SU-DHL-6 (cell line): ENCODE measurements at regions not wholly inside any gene's neighbourhood (a gene's known extent, or its start where the extent isn't known, plus 50 kb on each side); places are given as distances from the start of the nearest gene placed in this dataset.

Source experiments
- H2AFZ ChIP-seq: fragments of 200-600 bp; sonication (generic); 2 replicates; pipeline ENCODE4 v1.6.1; 2014; ENCODE audit warnings: low read depth, mild to moderate bottlenecking, moderate library complexity, mixed read lengths, antibody characterized with exemption, low read length; ENCODE audit not compliant: severe bottlenecking
- H3F3A ChIP-seq: fragments of 200-600 bp; shearing (Covaris generic); 2 replicates; pipeline ENCODE4 v1.6.0; 2016; ENCODE audit warnings: antibody characterized with exemption, mild to moderate bottlenecking; ENCODE audit not compliant: insufficient read depth
- H3K27ac ChIP-seq: fragments of 200-600 bp; sonication (generic); 2 replicates; pipeline ENCODE4 v1.5.1; 2016; ENCODE audit warnings: low read depth, mild to moderate bottlenecking, low read length, moderate library complexity, mixed read lengths
- H3K27me3 ChIP-seq: fragments of 200-600 bp; sonication (generic), shearing (Covaris generic); 2 replicates; pipeline ENCODE4 v1.6.0; 2014; ENCODE audit warnings: mild to moderate bottlenecking, low read length
- H3K36me3 ChIP-seq: fragments of 200-600 bp; sonication (generic); 2 replicates; pipeline ENCODE4 v1.6.1; 2014; ENCODE audit warnings: mild to moderate bottlenecking, low read length, mixed read lengths
- H3K4me2 ChIP-seq: fragments of 300-600, 200-600 bp; shearing (Covaris generic), sonication (generic); 2 replicates; pipeline ENCODE4 v1.6.0; 2014; ENCODE audit warnings: low read length, low read depth, mild to moderate bottlenecking; ENCODE audit not compliant: poor library complexity, severe bottlenecking
- H3K4me3 ChIP-seq: fragments of 200-600 bp; sonication (generic); 2 replicates; pipeline ENCODE4 v1.5.1; 2014; ENCODE audit warnings: antibody characterized with exemption, low read length, mild to moderate bottlenecking, mixed read lengths; ENCODE audit not compliant: insufficient read depth, poor library complexity, severe bottlenecking
- H3K79me2 ChIP-seq: fragments of 200-600 bp; sonication (generic); 2 replicates; pipeline ENCODE4 v1.6.1; 2014; ENCODE audit warnings: mild to moderate bottlenecking, low read length, moderate library complexity; ENCODE audit not compliant: insufficient read depth
- H3K9ac ChIP-seq: fragments of 200-600 bp; sonication (generic); 2 replicates; pipeline ENCODE4 v1.7.0; 2014; ENCODE audit warnings: mild to moderate bottlenecking, low read length
- H3K9me2 ChIP-seq: fragments of 200-600 bp; sonication (generic); replicated peaks from 2 replicates; pipeline ENCODE4 v1.6.1; 2014; ENCODE audit warnings: low read length; ENCODE audit not compliant: insufficient read depth
- H3K9me3 ChIP-seq: fragments of 200-600 bp; sonication (generic); 2 replicates; pipeline ENCODE4 v1.6.1; 2014; ENCODE audit warnings: low read length, mixed read lengths; ENCODE audit not compliant: insufficient read depth
- H4K20me1 ChIP-seq: fragments of 200-600 bp; sonication (generic); 2 replicates; pipeline ENCODE4 v1.6.1; 2014; ENCODE audit warnings: low read depth, mild to moderate bottlenecking, antibody characterized with exemption, low read length, moderate library complexity, mixed read lengths
- EZH2phosphoT487 ChIP-seq: fragments of 200-600 bp; sonication (generic), shearing (Covaris generic); conservative IDR thresholded peaks from 2 replicates; pipeline ENCODE4 v1.6.1; 2018; ENCODE audit warnings: mild to moderate bottlenecking, antibody characterized with exemption, low read length, moderate library complexity, mixed read lengths
- TF ChIP-seq, protein P1 (sequence below): fragments of 200-600 bp; sonication (generic); IDR thresholded peaks from one replicate; pipeline ENCODE4 v1.5.1; 2017; ENCODE audit warnings: antibody characterized with exemption, mild to moderate bottlenecking, low read length, moderate library complexity; ENCODE audit not compliant: insufficient read depth, poor library complexity, severe bottlenecking

DNA sequence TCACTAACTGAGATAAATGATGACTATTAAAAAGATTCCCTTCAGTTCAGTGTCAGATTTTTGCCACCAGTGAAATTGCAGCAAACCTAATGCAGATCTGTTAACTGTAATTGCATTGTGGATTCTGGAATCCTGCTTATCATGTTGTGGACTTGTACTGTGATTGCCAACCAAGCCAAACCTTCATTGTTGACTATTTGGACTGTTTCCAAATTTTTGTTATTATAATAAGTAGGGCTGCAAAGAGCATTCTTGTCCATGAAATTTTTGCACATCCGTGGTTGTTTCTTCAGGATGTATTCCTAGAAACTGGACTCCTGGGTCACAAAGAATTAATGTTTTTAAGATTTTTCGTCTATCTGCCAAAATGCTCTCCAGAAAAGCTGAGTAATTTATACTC lies 281.6 kb upstream of the ZMIZ1 start:
- no peaks in the 10 kb centered on the region for H3K79me2 ChIP-seq
- no peak overlapping the region for H2AFZ ChIP-seq
- H3K4me2 ChIP-seq, result no peak overlapping the region
- no peak overlapping the region for H3K27ac ChIP-seq
- TF ChIP-seq, protein P1, sequence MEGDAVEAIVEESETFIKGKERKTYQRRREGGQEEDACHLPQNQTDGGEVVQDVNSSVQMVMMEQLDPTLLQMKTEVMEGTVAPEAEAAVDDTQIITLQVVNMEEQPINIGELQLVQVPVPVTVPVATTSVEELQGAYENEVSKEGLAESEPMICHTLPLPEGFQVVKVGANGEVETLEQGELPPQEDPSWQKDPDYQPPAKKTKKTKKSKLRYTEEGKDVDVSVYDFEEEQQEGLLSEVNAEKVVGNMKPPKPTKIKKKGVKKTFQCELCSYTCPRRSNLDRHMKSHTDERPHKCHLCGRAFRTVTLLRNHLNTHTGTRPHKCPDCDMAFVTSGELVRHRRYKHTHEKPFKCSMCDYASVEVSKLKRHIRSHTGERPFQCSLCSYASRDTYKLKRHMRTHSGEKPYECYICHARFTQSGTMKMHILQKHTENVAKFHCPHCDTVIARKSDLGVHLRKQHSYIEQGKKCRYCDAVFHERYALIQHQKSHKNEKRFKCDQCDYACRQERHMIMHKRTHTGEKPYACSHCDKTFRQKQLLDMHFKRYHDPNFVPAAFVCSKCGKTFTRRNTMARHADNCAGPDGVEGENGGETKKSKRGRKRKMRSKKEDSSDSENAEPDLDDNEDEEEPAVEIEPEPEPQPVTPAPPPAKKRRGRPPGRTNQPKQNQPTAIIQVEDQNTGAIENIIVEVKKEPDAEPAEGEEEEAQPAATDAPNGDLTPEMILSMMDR, result no peak
- TF ChIP-seq EZH2phosphoT487, result no peak
- no peak overlapping the region for H3K9ac ChIP-seq
- H3K36me3 ChIP-seq, result no peaks in the 10 kb centered on the region
- H3K9me2 ChIP-seq, result no peaks in the 10 kb centered on the region
- no peaks in the 10 kb centered on the region for H3K27me3 ChIP-seq
- H4K20me1 ChIP-seq, result no peaks in the 10 kb centered on the region
- H3K9me3 ChIP-seq, result no peaks in the 10 kb centered on the region
- H3K4me3 ChIP-seq, result no peak overlapping the region
- no peaks in the 10 kb centered on the region for H3F3A ChIP-seq

DNA sequence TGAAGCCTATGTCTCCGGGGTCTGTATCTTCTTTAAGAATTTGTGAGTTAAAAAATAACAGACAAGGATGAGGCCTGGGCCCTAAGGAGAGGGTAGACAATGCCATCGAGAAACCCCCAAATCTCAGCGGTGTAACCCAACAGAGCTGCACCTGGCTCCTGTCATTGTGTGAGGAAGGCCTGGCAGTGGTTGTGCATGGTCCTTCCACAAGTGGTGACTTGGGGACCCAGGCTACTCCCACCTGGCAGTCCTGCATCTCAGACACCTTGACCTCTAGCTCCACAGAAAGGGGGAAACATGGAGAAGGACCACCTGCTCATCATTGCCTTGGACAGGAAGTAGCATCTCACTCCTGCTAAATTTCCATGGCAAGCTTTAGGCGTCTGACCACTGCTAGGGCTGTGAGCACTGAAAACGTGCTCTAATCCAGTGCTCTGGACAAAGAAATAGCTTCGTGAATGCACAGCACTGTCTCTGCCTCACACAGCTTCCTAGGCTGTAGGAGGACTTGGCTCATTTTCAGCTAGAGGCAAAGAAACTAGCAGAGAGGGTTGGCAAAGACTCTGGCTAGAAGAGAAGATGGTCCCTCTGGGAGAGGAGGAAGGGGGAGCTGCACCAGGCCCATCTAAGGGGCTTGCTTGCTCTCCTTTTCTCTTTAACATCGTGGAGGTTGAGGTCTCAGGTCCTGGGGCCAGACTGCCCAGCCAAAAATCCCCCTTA lies 273.9 kb upstream of the ZMIZ1 start:
- H3K79me2 ChIP-seq, result no peaks in the 10 kb centered on the region
- H3K9me3 ChIP-seq, result no peaks in the 10 kb centered on the region
- H3K27me3 ChIP-seq, result no peaks in the 10 kb centered on the region
- H2AFZ ChIP-seq, result no peak overlapping the region
- no peak for TF ChIP-seq EZH2phosphoT487
- TF ChIP-seq, protein P1, result no peak
- H3F3A ChIP-seq, result no peaks in the 10 kb centered on the region
- H4K20me1 ChIP-seq, result no peaks in the 10 kb centered on the region
- H3K4me3 ChIP-seq, result no peak overlapping the region
- no peaks in the 10 kb centered on the region for H3K9me2 ChIP-seq
- H3K36me3 ChIP-seq, result no peaks in the 10 kb centered on the region
- no peak overlapping the region for H3K4me2 ChIP-seq
- H3K9ac ChIP-seq, result no peak overlapping the region
- H3K27ac ChIP-seq, result no peak overlapping the region

DNA sequence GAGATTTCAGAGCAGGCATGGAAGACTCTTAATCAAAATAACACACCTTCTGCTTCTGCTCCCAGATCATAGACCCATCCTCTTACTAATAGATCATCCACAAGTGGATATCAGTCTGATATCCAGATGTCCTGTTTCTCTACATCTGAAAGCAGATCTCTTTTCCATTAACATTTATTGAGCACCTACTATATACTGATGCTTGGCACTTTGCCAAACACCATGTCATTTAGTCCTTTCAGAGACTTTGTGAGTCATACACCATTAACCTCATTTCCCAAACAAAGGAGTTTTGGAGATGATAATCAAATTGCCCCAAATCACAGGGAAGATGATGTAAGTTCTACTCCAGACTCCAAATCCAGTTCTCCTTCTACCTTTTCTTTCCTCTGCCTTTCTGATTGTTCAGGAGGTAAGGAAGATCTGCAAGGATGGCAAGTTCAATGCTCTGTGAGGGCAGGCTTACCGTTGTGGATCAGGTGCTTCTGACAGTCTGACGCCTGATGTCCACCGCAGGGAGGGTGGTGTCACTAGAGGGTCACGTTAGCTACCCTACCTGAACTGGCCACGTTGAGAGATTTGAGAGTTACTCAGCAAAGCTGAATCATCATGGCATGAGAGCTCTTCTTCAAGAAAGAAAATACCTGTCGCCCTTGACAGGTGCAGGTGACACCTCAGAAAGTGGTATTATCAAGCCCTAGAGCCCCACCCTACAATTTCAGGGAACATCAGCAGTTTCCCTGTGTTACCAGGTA lies 269.6 kb upstream of the ZMIZ1 start:
- no peaks in the 10 kb centered on the region for H3K27me3 ChIP-seq

More for the DNA sequence above, 269.6 kb upstream of the ZMIZ1 start:
- no peaks in the 10 kb centered on the region for H3K9me3 ChIP-seq
- no peaks in the 10 kb centered on the region for H3K79me2 ChIP-seq
- no peak overlapping the region for H2AFZ ChIP-seq
- no peaks in the 10 kb centered on the region for H4K20me1 ChIP-seq
- no peak overlapping the region for H3K4me2 ChIP-seq
- no peak for TF ChIP-seq EZH2phosphoT487
- TF ChIP-seq, protein P1, result no peak
- no peaks in the 10 kb centered on the region for H3F3A ChIP-seq
- H3K27ac ChIP-seq, result no peak overlapping the region
- no peak overlapping the region for H3K9ac ChIP-seq
- H3K9me2 ChIP-seq, result no peaks in the 10 kb centered on the region
- H3K36me3 ChIP-seq, result no peaks in the 10 kb centered on the region
- H3K4me3 ChIP-seq, result no peak overlapping the region
